Coronary artery (tissue), 2 donors: ENCODE measurements at regions not wholly inside any gene's neighbourhood (a gene's known extent, or its start where the extent isn't known, plus 50 kb on each side); places are given as distances from the start of the nearest gene placed in this dataset.
"Not testable (repeated sequence)": the region's sequence is repeated elsewhere in the genome, so short reads cannot be mapped to it uniquely, and the experiment has no call there.

Experiments
- DNase-seq: peaks from one replicate; pipeline ENCODE4 v3.0.0-alpha.2; 2017; ENCODE audit warnings: low spot score
- H3K27ac ChIP-seq, 2 donors: fragments of 200-600 bp; sonication (generic); one replicate each; pipeline ENCODE4 v1.5.1; 2016 to 2019
- H3K4me3 ChIP-seq: fragments of 200-600 bp; sonication (generic); 2 replicates; pipeline ENCODE4 v1.5.1; 2016; ENCODE audit warnings: mild to moderate bottlenecking, moderate library complexity
- TF ChIP-seq, protein P1 (sequence below): fragments of 200-600 bp; sonication (generic); IDR thresholded peaks from one replicate; pipeline ENCODE4 v1.5.1; 2019; ENCODE audit warnings: antibody characterized with exemption

- Histone ChIP-seq H3K27ac (no peak overlapping the region), H3K4me3 (no peak overlapping the region)
- no peak for DNase-seq
- TF ChIP-seq, protein P1, sequence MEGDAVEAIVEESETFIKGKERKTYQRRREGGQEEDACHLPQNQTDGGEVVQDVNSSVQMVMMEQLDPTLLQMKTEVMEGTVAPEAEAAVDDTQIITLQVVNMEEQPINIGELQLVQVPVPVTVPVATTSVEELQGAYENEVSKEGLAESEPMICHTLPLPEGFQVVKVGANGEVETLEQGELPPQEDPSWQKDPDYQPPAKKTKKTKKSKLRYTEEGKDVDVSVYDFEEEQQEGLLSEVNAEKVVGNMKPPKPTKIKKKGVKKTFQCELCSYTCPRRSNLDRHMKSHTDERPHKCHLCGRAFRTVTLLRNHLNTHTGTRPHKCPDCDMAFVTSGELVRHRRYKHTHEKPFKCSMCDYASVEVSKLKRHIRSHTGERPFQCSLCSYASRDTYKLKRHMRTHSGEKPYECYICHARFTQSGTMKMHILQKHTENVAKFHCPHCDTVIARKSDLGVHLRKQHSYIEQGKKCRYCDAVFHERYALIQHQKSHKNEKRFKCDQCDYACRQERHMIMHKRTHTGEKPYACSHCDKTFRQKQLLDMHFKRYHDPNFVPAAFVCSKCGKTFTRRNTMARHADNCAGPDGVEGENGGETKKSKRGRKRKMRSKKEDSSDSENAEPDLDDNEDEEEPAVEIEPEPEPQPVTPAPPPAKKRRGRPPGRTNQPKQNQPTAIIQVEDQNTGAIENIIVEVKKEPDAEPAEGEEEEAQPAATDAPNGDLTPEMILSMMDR: no peak
Measured at GRCh38 chr10:31677195-31678138, 251.2 kb downstream of the ARHGAP12 start.

GRCh38 chr10:31675726-31676125 lies 252.9 kb downstream of the ARHGAP12 start:
- Histone ChIP-seq H3K4me3 (no peak overlapping the region), H3K27ac (no peak overlapping the region)
- no peak for DNase-seq
- TF ChIP-seq, protein P1: no peak

GRCh38 chr10:31669357-31669756 lies 259.3 kb downstream of the ARHGAP12 start:
- Histone ChIP-seq H3K4me3 (no peak overlapping the region), H3K27ac (no peak overlapping the region)
- TF ChIP-seq, protein P1: no peak
- no peak for DNase-seq

- Histone ChIP-seq H3K4me3 (no peak overlapping the region), H3K27ac (no peak overlapping the region)
- no peak for DNase-seq
- TF ChIP-seq, protein P1: no peak
Measured at GRCh38 chr10:31668326-31668725, 260.3 kb downstream of the ARHGAP12 start.

GRCh38 chr10:31665764-31666279 lies 262.8 kb downstream of the ARHGAP12 start:
- H3K27ac ChIP-seq: not testable (repeated sequence)

GRCh38 chr10:31664803-31665202 lies 263.8 kb downstream of the ARHGAP12 start:
- H3K4me3 ChIP-seq: no peak overlapping the region
- H3K27ac ChIP-seq: no peak overlapping the region
- TF ChIP-seq, protein P1: no peak
- no peak for DNase-seq

More at GRCh38 chr10:31665764-31666279, 262.8 kb downstream of the ARHGAP12 start:
- not testable (repeated sequence) for DNase-seq, H3K4me3 ChIP-seq

- DNase-seq, H3K4me3 ChIP-seq, H3K27ac ChIP-seq: not testable (repeated sequence)
Measured at GRCh38 chr10:31664071-31664470, 264.6 kb downstream of the ARHGAP12 start.

GRCh38 chr10:31660300-31660699 lies 268.3 kb downstream of the ARHGAP12 start:
- DNase-seq: no peak
- Histone ChIP-seq H3K4me3 (no peak overlapping the region), H3K27ac (no peak overlapping the region)
- TF ChIP-seq, protein P1: no peak
